ENCODE measurements at regions not wholly inside any gene's neighbourhood (a gene's known extent, or its start where the extent isn't known, plus 50 kb on each side); places are given as distances from the start of the nearest gene placed in this dataset.

GRCh38 chr9:127553793-127554192, 58.3 kb upstream of the STXBP1 start:
- DNase-seq: no peak

GRCh38 chr9:127554966-127555839, 56.9 kb upstream of the STXBP1 start:
- no peak for DNase-seq

GRCh38 chr9:127555840-127556820, 55.9 kb upstream of the STXBP1 start:
- DNase-seq: peak; percentile 27

- DNase-seq: no peak
Measured at GRCh38 chr9:127556871-127557270, 55.2 kb upstream of the STXBP1 start.

- no peak for DNase-seq
Measured at GRCh38 chr9:127557466-127557869, 54.6 kb upstream of the STXBP1 start.

GRCh38 chr9:127557998-127558546, 54.0 kb upstream of the STXBP1 start:
- no peak for DNase-seq

GRCh38 chr9:127558581-127559246, 53.4 kb upstream of the STXBP1 start:
- no peak for DNase-seq

GRCh38 chr9:127559247-127559680, 52.8 kb upstream of the STXBP1 start:
- no peak for DNase-seq

- no peak for DNase-seq
Measured at GRCh38 chr9:127561491-127562278, 50.4 kb upstream of the STXBP1 start.
